ENCODE measurements at regions not wholly inside any gene's neighbourhood (a gene's known extent, or its start where the extent isn't known, plus 50 kb on each side); places are given as distances from the start of the nearest gene placed in this dataset.
"Not testable (repeated sequence)": the region's sequence is repeated elsewhere in the genome, so short reads cannot be mapped to it uniquely, and the experiment has no call there.

DNA sequence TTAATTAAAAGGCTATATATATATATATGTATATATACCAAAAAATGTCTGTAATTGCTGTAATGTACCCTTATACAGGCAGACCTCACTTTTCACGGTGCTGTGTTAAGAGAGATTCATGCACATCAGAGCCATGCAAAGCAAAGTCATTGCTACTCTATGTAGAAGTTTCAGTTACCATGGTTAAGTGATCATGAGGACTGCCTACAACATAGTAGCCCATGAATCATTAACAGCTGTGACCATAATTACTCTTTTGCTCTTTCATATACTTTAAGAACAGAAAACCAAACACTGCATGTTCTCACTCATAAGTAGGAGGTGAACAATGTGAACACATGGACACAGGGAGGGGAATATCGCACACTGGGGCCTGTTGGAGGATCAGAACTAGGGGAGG, 225.3 kb upstream of the EPHA3 start:
- TF ChIP-seq, protein P1, sequence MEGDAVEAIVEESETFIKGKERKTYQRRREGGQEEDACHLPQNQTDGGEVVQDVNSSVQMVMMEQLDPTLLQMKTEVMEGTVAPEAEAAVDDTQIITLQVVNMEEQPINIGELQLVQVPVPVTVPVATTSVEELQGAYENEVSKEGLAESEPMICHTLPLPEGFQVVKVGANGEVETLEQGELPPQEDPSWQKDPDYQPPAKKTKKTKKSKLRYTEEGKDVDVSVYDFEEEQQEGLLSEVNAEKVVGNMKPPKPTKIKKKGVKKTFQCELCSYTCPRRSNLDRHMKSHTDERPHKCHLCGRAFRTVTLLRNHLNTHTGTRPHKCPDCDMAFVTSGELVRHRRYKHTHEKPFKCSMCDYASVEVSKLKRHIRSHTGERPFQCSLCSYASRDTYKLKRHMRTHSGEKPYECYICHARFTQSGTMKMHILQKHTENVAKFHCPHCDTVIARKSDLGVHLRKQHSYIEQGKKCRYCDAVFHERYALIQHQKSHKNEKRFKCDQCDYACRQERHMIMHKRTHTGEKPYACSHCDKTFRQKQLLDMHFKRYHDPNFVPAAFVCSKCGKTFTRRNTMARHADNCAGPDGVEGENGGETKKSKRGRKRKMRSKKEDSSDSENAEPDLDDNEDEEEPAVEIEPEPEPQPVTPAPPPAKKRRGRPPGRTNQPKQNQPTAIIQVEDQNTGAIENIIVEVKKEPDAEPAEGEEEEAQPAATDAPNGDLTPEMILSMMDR (conservative IDR thresholded peaks at IDR 0.05; ENCODE audit: control insufficient read depth, insufficient read depth, low read depth, low read length) = no peak
- no peak overlapping the region for H3K4me3 ChIP-seq (ENCODE audit: control insufficient read depth, low read depth, low read length)
- no peak for DNase-seq (ENCODE audit: low read depth)

DNA sequence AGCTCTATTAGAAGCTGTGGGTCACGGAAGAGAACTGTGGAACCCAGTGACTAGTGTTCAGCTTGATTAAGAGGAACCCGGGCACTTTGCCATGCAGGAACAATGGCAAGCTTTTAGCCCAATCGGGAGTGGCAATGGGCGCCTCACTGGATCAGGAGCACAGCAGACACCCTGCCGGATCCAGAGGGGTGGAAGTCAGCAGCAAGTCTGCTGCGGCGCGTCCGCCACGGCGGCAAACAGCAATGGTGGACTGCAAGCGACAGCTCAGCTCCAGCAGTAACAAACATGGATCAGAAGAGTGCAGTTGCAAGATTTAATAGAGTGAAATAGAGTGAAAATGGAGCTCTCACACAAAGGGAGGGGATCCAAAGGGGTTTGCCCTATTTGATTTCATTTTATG, 220.8 kb upstream of the EPHA3 start:
- not testable (repeated sequence) for DNase-seq (ENCODE audit: low read depth); H3K4me3 ChIP-seq (ENCODE audit: control insufficient read depth, low read depth, low read length)

DNA sequence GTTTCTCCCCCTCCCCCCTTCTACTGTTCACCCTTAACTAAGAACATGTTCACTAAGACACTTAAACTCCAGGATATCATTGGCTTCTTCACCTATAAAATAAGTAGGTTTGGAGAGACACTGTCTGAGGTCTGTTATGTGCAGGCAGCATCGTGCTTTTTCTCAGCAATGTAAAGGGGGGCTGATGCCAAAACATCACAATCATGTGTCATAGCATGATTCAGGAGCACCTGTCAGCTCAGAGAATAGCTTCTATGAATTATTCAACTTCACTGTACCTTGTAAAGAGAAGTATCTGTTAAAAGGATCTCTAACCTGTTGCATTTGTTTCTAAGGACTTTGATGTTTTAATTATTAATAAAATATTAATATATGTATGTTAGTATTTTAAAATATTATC, 211.4 kb upstream of the EPHA3 start:
- H3K4me3 ChIP-seq (ENCODE audit: control insufficient read depth, low read depth, low read length) = no peak overlapping the region
- DNase-seq (ENCODE audit: low read depth) = no peak
- TF ChIP-seq, protein P1 (conservative IDR thresholded peaks at IDR 0.05; ENCODE audit: control insufficient read depth, insufficient read depth, low read depth, low read length) = no peak

DNA sequence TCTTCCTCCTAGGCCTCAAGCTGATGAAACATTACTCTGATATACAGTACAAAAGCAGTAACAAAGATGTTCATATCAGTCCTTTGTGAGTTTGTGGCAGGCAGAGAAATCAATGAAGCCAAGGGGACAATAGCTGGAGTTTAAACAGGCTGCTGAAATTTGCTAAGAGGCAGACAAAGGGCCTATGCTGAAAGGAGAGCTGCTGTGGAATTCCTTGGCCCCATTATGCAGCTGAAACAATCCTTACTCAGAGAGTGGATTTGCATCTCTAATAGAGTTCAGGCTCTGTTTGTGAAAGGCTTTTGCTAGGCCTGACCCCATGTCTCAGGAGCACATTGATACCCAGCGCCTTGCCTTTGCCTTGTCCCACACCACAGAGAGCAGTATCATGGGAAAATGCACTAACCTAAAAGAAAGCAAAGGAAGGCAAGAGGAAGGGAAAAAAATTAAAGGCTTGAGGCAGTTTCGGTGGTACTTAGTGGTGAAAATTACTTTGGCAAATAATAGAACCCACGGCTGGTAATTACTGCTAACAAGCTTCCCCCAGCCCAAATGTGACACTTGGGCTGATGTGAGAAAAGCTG, 195.0 kb upstream of the EPHA3 start:
- no peak overlapping the region for H3K4me3 ChIP-seq (ENCODE audit: control insufficient read depth, low read depth, low read length)
- no peak for DNase-seq (ENCODE audit: low read depth)
- TF ChIP-seq, protein P1 (conservative IDR thresholded peaks at IDR 0.05; ENCODE audit: control insufficient read depth, insufficient read depth, low read depth, low read length) = no peak

DNA sequence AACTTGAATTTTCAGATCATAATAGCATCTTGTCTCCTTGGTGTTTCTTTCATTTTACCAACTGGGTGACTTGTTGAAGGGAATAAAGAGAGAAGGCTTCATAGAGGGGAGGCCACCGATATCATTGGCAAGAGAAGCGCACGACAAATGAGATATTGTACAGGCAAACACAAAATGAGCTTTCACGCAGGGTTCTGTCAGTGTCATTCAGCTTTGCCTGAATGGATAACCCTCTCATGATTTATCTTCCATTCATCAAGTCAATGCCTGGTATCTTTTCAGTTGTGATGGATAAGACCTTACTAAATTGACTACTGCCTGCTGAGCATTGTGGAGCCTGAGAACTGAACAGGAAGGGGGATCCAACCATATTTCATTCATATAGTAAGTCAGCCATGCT, 188.6 kb upstream of the EPHA3 start:
- no peak overlapping the region for H3K4me3 ChIP-seq (ENCODE audit: control insufficient read depth, low read depth, low read length)
- no peak for DNase-seq (ENCODE audit: low read depth)

DNA sequence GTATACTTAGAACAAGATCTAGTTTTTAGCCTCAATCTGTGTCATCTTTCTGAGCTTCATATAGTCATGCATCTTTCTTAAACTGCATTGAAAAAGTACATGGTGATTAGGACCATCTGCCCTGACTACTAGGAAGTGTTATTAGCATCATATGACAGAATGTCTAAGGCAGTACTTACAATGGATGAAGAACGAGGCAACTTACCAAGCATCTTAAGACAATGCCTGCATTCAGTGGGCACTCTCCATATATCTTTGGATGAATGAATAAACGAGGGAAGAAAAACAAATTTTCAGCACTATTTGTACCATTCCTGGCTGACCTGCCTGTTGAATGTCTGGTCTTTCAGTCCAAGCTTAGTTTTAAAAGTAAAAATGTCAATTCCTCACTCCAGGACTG, 185.4 kb upstream of the EPHA3 start:
- TF ChIP-seq, protein P1 (conservative IDR thresholded peaks at IDR 0.05; ENCODE audit: control insufficient read depth, insufficient read depth, low read depth, low read length) = no peak
- DNase-seq (ENCODE audit: low read depth) = no peak
- no peak overlapping the region for H3K4me3 ChIP-seq (ENCODE audit: control insufficient read depth, low read depth, low read length)

More for the DNA sequence above, 188.6 kb upstream of the EPHA3 start:
- TF ChIP-seq, protein P1 (conservative IDR thresholded peaks at IDR 0.05; ENCODE audit: control insufficient read depth, insufficient read depth, low read depth, low read length) = no peak

DNA sequence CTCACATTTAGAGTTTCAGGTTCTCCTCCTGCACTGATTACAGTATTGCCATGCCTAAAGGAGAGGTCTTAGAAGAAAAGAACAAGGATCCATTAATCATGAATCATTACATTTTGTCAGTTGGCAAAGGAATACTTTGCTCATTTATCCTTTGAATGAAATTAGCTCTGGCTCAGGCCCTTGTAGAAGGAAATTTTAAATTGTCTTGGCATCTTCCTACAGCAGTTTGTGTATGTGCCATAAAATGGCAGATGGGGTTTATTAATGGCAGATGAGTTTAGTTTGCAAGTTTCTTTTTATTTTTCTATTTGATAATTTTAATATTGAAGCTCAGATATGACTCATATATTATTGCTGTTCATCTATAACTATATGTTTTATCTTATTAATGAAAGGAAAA, 181.2 kb upstream of the EPHA3 start:
- H3K4me3 ChIP-seq (ENCODE audit: control insufficient read depth, low read depth, low read length) = no peak overlapping the region
- no peak for DNase-seq (ENCODE audit: low read depth)
- TF ChIP-seq, protein P1 (conservative IDR thresholded peaks at IDR 0.05; ENCODE audit: control insufficient read depth, insufficient read depth, low read depth, low read length) = no peak

All from fibroblast of mammary gland (primary cell).